ENCODE measurements at regions not wholly inside any gene's neighbourhood (a gene's known extent, or its start where the extent isn't known, plus 50 kb on each side); places are given as distances from the start of the nearest gene placed in this dataset.

GRCh38 chr12:132388379-132389015, 59.1 kb upstream of the GALNT9 start:
- TF ChIP-seq, protein P1, sequence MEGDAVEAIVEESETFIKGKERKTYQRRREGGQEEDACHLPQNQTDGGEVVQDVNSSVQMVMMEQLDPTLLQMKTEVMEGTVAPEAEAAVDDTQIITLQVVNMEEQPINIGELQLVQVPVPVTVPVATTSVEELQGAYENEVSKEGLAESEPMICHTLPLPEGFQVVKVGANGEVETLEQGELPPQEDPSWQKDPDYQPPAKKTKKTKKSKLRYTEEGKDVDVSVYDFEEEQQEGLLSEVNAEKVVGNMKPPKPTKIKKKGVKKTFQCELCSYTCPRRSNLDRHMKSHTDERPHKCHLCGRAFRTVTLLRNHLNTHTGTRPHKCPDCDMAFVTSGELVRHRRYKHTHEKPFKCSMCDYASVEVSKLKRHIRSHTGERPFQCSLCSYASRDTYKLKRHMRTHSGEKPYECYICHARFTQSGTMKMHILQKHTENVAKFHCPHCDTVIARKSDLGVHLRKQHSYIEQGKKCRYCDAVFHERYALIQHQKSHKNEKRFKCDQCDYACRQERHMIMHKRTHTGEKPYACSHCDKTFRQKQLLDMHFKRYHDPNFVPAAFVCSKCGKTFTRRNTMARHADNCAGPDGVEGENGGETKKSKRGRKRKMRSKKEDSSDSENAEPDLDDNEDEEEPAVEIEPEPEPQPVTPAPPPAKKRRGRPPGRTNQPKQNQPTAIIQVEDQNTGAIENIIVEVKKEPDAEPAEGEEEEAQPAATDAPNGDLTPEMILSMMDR (conservative IDR thresholded peaks at IDR 0.05; ENCODE audit: low read length), result no peak
- TF ChIP-seq EZH2phosphoT487 (IDR thresholded peaks at IDR 0.05; ENCODE audit: borderline replicate concordance), result no peak
